ENCODE measurements at regions not wholly inside any gene's neighbourhood (a gene's known extent, or its start where the extent isn't known, plus 50 kb on each side); places are given as distances from the start of the nearest gene placed in this dataset.

DNA sequence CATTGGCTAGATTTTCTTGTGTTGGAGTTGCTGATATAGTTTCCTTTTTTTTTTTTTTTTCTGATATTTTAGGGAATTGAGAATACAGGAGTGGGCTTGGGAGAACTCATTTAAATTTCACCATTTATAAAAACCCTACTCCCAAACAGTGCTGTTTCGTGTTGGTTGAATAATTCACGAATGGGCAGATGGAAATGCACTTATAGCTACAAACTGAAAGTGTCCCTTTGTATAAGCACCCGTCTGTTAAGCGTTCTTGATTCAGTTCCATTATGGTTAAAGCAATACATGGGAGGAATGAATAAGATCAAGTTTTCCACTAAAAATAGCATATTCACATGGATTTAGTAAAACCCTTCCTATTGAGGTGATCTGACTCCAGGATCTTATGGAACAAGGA is 122.2 kb upstream of the ARG1 start:
- H3K9me3 ChIP-seq (ENCODE audit: control insufficient read depth, insufficient read depth, low read depth, low read length): no peaks in the 10 kb centered on the region
- no peak overlapping the region for H3K27ac ChIP-seq (ENCODE audit: low read length)
- TF ChIP-seq, protein P1, sequence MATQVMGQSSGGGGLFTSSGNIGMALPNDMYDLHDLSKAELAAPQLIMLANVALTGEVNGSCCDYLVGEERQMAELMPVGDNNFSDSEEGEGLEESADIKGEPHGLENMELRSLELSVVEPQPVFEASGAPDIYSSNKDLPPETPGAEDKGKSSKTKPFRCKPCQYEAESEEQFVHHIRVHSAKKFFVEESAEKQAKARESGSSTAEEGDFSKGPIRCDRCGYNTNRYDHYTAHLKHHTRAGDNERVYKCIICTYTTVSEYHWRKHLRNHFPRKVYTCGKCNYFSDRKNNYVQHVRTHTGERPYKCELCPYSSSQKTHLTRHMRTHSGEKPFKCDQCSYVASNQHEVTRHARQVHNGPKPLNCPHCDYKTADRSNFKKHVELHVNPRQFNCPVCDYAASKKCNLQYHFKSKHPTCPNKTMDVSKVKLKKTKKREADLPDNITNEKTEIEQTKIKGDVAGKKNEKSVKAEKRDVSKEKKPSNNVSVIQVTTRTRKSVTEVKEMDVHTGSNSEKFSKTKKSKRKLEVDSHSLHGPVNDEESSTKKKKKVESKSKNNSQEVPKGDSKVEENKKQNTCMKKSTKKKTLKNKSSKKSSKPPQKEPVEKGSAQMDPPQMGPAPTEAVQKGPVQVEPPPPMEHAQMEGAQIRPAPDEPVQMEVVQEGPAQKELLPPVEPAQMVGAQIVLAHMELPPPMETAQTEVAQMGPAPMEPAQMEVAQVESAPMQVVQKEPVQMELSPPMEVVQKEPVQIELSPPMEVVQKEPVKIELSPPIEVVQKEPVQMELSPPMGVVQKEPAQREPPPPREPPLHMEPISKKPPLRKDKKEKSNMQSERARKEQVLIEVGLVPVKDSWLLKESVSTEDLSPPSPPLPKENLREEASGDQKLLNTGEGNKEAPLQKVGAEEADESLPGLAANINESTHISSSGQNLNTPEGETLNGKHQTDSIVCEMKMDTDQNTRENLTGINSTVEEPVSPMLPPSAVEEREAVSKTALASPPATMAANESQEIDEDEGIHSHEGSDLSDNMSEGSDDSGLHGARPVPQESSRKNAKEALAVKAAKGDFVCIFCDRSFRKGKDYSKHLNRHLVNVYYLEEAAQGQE (IDR thresholded peaks at IDR 0.05; ENCODE audit: insufficient read depth in 1 of 2, low read depth in 2 of 2, low read length in 1 of 2): no peak
- TF ChIP-seq SIN3A (IDR thresholded peaks at IDR 0.05; ENCODE audit: borderline replicate concordance, insufficient read depth, low read depth, low read length) (no peak), TCF7L2 (IDR thresholded peaks at IDR 0.05; ENCODE audit: low read depth, low read length) (no peak), POLR2AphosphoS5 (IDR thresholded peaks at IDR 0.05; ENCODE audit: low read depth, low read length) (no peak)
- TF ChIP-seq, protein P2, sequence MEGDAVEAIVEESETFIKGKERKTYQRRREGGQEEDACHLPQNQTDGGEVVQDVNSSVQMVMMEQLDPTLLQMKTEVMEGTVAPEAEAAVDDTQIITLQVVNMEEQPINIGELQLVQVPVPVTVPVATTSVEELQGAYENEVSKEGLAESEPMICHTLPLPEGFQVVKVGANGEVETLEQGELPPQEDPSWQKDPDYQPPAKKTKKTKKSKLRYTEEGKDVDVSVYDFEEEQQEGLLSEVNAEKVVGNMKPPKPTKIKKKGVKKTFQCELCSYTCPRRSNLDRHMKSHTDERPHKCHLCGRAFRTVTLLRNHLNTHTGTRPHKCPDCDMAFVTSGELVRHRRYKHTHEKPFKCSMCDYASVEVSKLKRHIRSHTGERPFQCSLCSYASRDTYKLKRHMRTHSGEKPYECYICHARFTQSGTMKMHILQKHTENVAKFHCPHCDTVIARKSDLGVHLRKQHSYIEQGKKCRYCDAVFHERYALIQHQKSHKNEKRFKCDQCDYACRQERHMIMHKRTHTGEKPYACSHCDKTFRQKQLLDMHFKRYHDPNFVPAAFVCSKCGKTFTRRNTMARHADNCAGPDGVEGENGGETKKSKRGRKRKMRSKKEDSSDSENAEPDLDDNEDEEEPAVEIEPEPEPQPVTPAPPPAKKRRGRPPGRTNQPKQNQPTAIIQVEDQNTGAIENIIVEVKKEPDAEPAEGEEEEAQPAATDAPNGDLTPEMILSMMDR (IDR thresholded peaks at IDR 0.05): no peak
- intact Hi-C loops (cut with micrococcal nuclease; ENCODE audit: unreplicated experiment): no loop called here
- no TSS peak for BruUV-seq (replicated peaks)
- H3K27me3 ChIP-seq (ENCODE audit: control insufficient read depth, insufficient read depth, low read length): no peaks in the 10 kb centered on the region
- no peak for ATAC-seq
- ChIA-PET CTCF (no interaction called here), POLR2A (no interaction called here)
- no peaks in the 10 kb centered on the region for H3K4me1 ChIP-seq (ENCODE audit: control insufficient read depth, insufficient read depth, low read length)
- in situ Hi-C loops (cut with HindIII; ENCODE audit: low pct_unique_long_range_greater_than_20kb, low sequenced_read_pairs): no loop called here
- no peak for DNase-seq (ENCODE audit: low read depth, low spot score)
- no peak overlapping the region for H3K4me3 ChIP-seq (ENCODE audit: low read depth in 2 of 2, low read length in 2 of 2)
- no peaks in the 10 kb centered on the region for H3K36me3 ChIP-seq (ENCODE audit: control insufficient read depth, insufficient read depth, low read length)

DNA sequence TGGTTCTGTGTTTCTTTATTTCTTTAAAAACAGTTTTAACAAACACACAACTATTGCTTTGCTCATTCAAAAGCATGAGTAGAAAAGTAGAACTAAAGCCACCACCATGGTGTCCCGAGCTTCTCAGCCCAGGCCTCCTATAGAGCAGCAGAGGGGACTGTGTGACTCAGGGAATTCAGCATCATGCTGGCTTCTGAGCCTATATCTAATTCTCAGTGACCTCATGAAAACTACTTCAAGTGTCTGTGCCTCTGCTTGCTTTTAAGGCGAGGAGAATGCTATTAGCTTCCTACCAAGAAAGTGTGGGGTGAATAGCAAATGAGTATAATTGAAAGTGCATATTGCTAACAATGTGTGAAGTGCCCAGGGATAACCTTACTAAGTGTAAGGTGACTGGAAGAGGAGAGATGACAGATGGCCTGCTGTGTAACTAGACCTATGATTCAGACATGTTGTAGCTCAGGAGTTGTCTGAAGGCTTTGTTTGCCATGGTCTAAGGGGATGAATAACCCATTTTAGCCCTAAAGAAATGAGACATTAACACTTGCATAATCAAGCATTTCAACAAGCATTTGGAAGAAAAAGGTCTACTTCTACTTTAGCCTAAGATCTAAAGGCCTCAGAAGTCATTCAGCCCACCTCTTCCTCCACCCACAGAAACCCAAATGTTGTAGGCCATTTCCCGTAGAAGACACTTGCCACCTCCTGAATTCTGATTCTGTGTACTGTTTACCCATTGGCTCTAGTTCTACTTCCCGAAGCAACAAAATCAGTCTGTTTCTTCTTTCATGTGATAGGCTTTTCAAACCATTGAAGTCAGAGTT is 121.5 kb upstream of the ARG1 start:
- TF ChIP-seq SIN3A (IDR thresholded peaks at IDR 0.05; ENCODE audit: borderline replicate concordance, insufficient read depth, low read depth, low read length): no peak
- TF ChIP-seq POLR2AphosphoS5 (IDR thresholded peaks at IDR 0.05; ENCODE audit: low read depth, low read length): no peak
- TF ChIP-seq, protein P2 (IDR thresholded peaks at IDR 0.05): no peak
- TF ChIP-seq, protein P1 (IDR thresholded peaks at IDR 0.05; ENCODE audit: insufficient read depth in 1 of 2, low read depth in 2 of 2, low read length in 1 of 2): no peak
- TF ChIP-seq TCF7L2 (IDR thresholded peaks at IDR 0.05; ENCODE audit: low read depth, low read length): no peak
- BruUV-seq (replicated peaks): no TSS peak
- no peak overlapping the region for H3K4me3 ChIP-seq (ENCODE audit: low read depth in 2 of 2, low read length in 2 of 2)
- H3K9me3 ChIP-seq (ENCODE audit: control insufficient read depth, insufficient read depth, low read depth, low read length): no peaks in the 10 kb centered on the region
- in situ Hi-C loops (cut with HindIII; ENCODE audit: low pct_unique_long_range_greater_than_20kb, low sequenced_read_pairs): no loop called here
- no peak overlapping the region for H3K27ac ChIP-seq (ENCODE audit: low read length)
- intact Hi-C loops (cut with micrococcal nuclease; ENCODE audit: unreplicated experiment): no loop called here
- H3K4me1 ChIP-seq (ENCODE audit: control insufficient read depth, insufficient read depth, low read length): no peaks in the 10 kb centered on the region
- no peaks in the 10 kb centered on the region for H3K36me3 ChIP-seq (ENCODE audit: control insufficient read depth, insufficient read depth, low read length)
- ATAC-seq (no peak), DNase-seq (ENCODE audit: low read depth, low spot score) (no peak)
- ChIA-PET CTCF (no interaction called here), POLR2A (no interaction called here)
- no peaks in the 10 kb centered on the region for H3K27me3 ChIP-seq (ENCODE audit: control insufficient read depth, insufficient read depth, low read length)
